GM12873 (cell line): ENCODE measurements at regions not wholly inside any gene's neighbourhood (a gene's known extent, or its start where the extent isn't known, plus 50 kb on each side); places are given as distances from the start of the nearest gene placed in this dataset.

Source experiments
- CTCF ChIP-seq: IDR thresholded peaks from 2 replicates; pipeline ENCODE4 v1.5.1; 2012; ENCODE audit warnings: low read depth, mild to moderate bottlenecking, moderate library complexity, low read length, control low read depth; ENCODE audit not compliant: insufficient read depth; ENCODE audit errors: missing control alignments

DNA sequence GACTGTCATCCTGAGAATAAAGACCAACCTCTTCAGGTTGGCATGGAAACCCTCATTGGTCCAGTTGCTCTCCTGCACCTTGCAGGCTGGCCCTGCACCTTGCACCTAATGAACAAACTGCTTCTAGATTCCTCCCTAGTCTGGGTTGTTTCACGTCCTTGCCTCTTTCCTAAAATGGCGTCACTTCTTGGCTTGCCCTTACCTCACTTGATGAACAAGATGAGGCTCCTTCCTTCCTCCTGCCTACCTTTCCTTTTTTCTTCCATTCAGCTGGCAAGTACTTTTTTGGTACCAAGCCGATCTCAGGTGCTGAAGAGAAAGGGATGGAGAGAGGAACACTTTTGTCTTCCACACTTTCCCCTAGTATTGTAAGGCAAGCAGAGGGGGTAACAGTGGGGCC is 74.5 kb downstream of the MYCN start:
- no peak for TF ChIP-seq CTCF

- TF ChIP-seq CTCF: no peak
Measured at GRCh38 chr2:16014041-16014787, 73.9 kb downstream of the MYCN start.

DNA sequence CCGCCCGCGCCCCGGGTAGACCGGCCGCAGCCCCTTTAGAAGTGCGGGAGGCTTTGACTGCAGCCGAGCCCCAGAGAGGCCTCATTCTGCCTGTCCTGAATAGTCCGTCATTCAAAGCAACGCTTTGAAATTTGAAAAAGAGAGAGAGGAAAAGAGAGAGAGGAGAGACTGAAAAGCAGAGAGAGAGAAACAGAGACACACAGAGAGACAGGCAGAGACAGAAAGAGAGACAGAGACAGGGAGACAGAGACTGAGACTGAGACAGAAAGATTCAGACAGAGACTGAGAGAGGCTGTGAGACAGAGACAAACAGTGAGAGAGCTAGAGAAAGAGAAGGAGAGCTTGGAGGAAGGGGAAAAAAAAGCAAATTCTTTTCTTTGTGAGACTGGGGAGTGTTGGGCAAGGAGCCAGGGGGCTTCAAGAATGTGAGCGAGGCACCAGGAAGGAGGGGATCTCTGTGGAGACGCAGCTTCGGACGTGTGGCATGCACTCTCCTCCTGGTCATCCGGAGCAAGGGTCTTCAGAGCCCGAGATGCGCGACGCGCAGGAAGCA is 73.1 kb downstream of the MYCN start:
- TF ChIP-seq CTCF: no peak

GRCh38 chr2:16012626-16013358 is 72.4 kb downstream of the MYCN start:
- TF ChIP-seq CTCF: no peak

GRCh38 chr2:16012029-16012596 is 71.8 kb downstream of the MYCN start:
- no peak for TF ChIP-seq CTCF

- TF ChIP-seq CTCF: no peak
Measured at GRCh38 chr2:16011621-16011960, 71.2 kb downstream of the MYCN start.

- TF ChIP-seq CTCF: no peak
Measured at GRCh38 chr2:16010951-16011620, 70.7 kb downstream of the MYCN start.
